Stimulated activated CD4-positive, alpha-beta T cell treated with anti-CD3 and anti-CD28 coated beads, Interleukin-1b, Interleukin-23, amount 100 ng/mL, for 24 hours (primary cell): ENCODE measurements at regions not wholly inside any gene's neighbourhood (a gene's known extent, or its start where the extent isn't known, plus 50 kb on each side); places are given as distances from the start of the nearest gene placed in this dataset.
"Not testable (repeated sequence)": the region's sequence is repeated elsewhere in the genome, so short reads cannot be mapped to it uniquely, and the experiment has no call there.

Experiments used
- DNase-seq, 4 experiments: peaks; one replicate each; pipeline ENCODE4 v3.0.0-alpha.2; 2020; ENCODE audit warnings: low read depth in 4 of 4, low spot score in 1 of 4

DNA sequence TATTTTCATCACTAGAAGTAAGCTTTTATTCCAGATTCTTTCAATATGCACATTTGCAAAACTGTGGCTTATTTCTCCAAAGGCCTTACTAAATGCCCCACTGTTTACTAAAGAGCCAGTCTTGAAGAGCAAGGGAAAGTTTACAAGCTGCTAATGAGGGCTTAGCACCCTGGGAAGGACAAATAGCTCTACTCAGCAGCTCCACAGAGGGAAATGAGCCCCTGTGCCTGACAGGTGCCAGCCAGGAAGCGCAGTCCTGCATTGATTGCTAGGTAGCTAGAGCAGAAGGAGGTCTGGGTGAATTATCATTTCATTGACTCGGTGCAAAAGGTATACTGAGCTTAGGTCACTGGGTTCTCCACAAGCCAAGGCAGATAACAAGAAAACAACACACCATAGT is 307.0 kb downstream of the SETD4 start:
- no peak for DNase-seq

DNA sequence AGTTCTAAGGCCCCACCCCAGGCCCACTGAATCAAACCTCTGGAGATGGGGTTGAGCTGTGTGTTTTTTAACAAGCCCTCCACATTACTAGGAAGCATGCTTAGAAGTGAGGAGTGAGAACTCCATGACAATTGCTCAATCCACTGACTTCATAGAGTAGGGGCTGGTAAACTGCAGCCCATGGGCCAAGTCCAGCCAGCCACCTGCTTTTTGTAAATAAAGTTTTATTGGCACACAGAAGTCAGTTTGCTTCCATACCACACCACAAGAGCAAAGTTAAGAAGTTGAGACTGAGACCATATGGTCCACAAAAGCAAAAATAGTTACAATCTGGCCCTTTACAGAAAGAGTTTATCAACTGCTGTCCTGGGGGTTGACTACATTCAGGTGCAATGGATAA is 309.2 kb downstream of the SETD4 start:
- no peak for DNase-seq

DNA sequence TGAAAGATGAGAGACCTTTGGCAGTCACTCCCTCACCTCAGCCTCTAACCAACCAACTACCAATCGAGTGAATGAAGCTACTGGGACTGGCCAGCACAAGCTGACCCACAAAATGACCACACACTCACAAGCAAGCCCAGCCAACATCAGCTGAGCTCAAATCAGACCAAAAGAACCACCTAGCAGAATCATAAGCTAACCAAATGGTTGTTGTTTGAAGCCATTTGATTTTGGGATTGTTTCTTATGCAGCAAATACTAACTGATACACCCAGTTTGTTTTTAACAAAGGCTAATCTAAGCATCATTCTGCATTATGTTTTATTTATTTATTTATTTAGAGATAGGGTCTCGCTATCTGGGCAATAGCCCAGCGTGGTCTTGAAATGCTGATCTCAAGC is 310.4 kb downstream of the SETD4 start:
- DNase-seq = no peak

- DNase-seq = no peak
Observed at GRCh38 chr21:35748678-35749314, 311.5 kb downstream of the SETD4 start.

GRCh38 chr21:35743571-35743970 is 316.8 kb downstream of the SETD4 start:
- no peak for DNase-seq

DNA sequence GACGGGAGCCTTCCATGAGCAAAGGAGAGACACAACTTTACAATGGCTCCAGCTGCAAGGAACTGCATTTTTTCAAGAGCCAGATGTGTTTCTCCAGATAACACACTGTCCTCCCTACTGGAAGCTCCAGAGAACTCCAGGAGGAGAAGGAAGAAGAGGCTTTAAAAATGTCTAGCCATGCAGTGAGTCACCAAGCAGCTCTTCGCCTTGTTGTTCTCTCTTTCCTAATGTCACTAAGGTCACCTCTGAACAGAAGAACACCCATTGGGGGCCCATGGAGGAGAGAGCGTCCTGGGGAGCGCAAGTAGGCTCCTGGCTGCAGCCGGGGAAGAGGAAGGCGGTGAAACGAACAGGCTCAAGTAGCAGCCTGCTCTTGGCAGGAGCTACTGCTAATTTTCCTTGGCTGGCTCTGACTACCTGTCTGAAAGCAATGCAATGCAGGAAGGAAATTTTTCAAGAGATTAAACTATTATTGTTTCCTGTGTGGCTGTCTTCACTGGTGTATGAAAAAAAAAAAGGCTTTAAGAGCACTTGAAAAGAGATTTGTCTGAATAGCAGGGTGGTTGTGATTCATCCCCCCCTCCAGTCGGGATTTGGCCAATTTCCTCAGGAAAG is 321.9 kb downstream of the SETD4 start:
- no peak for DNase-seq

DNA sequence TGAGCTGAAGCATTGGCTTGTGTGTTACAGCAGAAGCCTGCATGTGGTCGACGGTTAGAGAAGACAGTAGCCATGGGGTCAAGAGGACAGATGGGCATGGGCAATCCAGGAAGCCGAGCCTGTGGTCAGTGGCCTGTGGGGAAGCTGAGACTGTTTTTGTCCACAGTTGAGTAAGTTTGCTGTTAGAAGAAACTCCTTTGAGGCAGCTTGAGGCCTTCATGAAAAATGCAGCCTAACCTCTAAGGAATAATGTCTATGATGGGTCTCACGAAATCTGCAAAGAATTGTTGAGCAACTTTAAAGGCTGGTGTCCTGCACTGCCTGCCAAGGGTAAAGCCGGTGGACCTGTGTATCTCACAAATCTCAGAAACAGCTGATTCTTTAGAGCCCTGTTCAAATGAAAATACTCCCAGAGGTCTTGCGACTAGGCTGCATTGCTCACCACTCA is 322.4 kb downstream of the SETD4 start:
- no peak for DNase-seq

- no peak for DNase-seq
Observed at GRCh38 chr21:35737449-35737848, 322.9 kb downstream of the SETD4 start.

- DNase-seq = no peak
Observed at GRCh38 chr21:35732788-35733187, 327.5 kb downstream of the SETD4 start.

GRCh38 chr21:35730325-35730724 is 330.0 kb downstream of the SETD4 start:
- no peak for DNase-seq

DNA sequence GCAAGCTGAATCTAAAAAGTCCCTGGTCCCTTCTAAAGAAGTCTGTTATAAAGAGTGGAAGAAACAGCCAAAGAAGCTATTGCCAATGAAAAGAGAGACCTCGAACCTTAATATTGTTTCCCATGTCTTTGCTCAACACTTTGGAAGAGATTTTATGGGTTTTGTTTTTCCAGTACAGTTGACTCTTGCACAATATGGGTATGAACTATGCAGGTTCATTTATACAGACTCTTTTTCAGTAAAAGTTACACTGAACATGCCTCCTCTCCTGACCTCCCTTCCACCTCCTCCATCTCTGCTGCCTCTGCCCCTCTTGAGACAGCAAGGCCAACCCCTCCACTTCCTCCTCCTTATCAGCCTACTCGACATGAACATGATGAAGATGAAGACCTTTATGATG is 332.5 kb downstream of the SETD4 start:
- no peak for DNase-seq

GRCh38 chr21:35724156-35724555 is 336.2 kb downstream of the SETD4 start:
- no peak for DNase-seq

- no peak for DNase-seq
Observed at GRCh38 chr21:35721701-35722100, 338.6 kb downstream of the SETD4 start.

- no peak for DNase-seq
Observed at GRCh38 chr21:35720208-35720731, 340.1 kb downstream of the SETD4 start.

GRCh38 chr21:35719080-35719479 is 341.2 kb downstream of the SETD4 start:
- no peak for DNase-seq

DNA sequence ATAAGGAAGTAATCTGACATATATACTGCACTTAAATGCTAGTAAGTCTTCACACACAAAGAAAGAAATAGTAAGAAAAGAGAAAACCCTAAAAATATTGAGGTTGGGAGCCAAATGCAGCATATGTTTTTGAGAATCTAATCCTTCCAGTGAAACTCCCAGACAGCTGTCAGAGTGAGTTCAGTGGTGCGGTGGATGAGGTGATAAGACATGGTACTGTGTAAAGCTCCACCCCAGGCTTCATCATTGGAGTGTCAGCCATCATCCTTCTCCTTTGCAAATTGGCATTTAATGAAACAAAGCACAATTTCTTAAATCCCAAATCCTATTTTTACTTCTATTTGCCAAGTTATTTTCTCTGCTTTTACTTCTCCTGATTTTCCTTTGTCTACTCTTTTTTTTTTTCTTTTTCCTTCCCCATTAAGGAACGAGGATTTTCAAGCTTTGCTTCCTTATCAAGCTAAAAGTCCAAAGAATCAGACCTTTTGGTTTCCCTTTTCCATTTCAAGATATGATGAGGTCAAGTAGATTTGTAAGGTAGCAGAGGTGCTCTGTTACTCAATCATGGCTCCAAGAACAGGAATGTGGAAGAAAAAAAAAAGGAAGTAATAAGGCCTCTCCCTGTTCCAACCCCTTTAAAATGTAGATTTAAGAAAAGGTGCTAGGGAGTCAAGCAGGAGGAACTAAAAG is 343.3 kb downstream of the SETD4 start:
- DNase-seq = no peak

- no peak for DNase-seq
Observed at GRCh38 chr21:35713914-35714313, 346.4 kb downstream of the SETD4 start.

GRCh38 chr21:35711661-35712060 is 348.7 kb downstream of the SETD4 start:
- DNase-seq = no peak

GRCh38 chr21:35711213-35711612 is 349.1 kb downstream of the SETD4 start:
- no peak for DNase-seq

GRCh38 chr21:35709990-35710389 is 350.3 kb downstream of the SETD4 start:
- not testable (repeated sequence) for DNase-seq

DNA sequence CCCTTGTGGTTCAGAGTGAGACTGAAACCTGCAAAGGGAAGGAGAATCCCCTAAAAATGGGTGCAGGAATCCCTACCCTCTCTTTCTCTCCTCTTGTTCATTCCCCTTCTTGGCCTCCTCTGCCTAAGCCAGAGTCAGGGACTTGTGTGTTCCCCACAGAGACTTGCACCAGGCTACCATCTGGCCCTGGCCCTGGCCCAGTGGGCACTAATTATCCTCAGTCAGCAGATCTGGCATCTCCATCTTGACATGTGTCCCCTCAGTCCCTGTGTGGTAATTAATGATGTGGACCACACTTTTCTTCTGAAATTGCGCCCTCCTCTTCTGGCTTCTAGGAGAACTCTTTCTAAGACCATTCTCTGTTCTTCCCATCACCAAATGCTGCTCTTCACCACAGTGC is 354.4 kb downstream of the SETD4 start:
- no peak for DNase-seq

GRCh38 chr21:35705237-35705887 is 355.0 kb downstream of the SETD4 start:
- DNase-seq = no peak
